ENCODE measurements at regions not wholly inside any gene's neighbourhood (a gene's known extent, or its start where the extent isn't known, plus 50 kb on each side); places are given as distances from the start of the nearest gene placed in this dataset.
"Not testable (repeated sequence)": the region's sequence is repeated elsewhere in the genome, so short reads cannot be mapped to it uniquely, and the experiment has no call there.

DNA sequence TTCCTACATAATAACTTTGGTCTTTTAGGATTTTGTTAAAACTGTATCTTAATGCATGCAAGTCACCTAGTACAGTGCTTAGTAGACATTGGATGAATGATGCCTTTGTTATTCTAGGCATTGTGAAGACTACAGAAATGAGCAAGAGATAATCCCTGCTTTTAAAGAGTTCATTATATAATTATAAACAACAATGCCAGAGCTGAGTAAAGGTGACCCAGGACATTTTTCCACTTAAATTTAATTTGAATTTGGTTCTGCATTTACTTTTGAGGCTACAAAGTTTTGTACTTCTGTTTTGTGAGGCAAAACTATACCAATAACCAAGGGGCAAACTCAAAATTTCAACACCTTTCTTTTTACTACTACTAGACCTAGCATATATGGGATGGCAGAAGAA, 182.0 kb upstream of the SESN3 start:
- ATAC-seq, result no peak
- DNase-seq (ENCODE audit: low spot score), result no peak

DNA sequence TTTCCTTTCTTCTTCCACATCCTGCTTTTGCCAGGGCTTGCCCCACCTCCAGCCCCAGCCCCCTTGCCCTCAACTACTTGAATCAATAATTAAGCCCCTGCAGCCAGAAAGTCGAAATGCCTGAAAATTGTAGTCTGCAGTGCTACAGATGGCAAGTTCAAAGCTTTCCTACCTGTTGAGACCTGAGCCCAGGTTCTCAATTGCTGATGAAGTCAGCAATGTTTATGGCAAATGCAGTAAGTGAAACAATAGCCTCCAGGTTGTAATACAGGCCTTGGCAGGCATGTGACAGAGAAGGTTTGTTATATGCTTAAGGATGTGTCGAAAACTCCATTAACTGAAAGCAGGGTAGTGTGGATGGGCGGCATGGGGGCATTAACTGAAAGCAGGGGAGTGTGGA, 181.1 kb upstream of the SESN3 start:
- DNase-seq (ENCODE audit: low spot score), result no peak
- ATAC-seq, result no peak

DNA sequence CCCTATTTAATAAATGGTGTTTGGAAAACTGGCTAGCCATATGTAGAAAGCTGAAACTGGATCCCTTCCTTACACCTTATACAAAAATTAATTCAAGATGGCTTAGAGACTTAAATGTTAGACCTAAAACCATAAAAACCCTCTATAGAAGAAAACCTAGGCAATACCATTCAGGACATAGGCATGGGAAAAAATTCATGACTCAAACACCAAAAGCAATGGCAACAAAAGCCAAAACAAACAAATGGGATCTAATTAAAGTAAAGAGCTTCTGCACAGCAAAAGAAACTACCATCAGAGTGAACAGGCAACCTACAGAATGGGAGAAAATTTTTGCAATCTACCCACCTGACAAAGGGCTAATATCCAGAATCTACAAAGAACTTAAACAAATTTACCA, 179.7 kb upstream of the SESN3 start:
- ATAC-seq, result not testable (repeated sequence)

DNA sequence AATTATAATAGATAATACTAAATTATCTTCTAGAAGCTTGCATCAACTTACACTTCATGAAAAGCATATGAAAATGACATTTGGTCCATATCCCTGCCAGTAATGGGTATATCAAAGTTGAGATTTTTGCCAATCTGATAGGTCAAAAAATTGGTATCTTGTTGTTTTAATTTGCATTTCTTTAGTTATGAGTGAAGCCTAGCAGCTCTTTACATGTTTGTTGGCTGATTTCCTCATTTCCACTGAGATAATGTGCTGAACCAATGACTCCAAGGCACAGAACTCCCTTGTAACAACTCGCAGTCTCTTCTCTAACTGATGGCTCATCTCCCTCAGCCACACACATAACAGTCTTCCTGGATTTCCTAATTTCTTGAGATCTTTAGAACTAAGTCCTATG, 175.3 kb upstream of the SESN3 start:
- DNase-seq (ENCODE audit: low spot score), result no peak
- no peak for ATAC-seq

More for the DNA sequence above, 179.7 kb upstream of the SESN3 start:
- DNase-seq (ENCODE audit: low spot score), result not testable (repeated sequence)

DNA sequence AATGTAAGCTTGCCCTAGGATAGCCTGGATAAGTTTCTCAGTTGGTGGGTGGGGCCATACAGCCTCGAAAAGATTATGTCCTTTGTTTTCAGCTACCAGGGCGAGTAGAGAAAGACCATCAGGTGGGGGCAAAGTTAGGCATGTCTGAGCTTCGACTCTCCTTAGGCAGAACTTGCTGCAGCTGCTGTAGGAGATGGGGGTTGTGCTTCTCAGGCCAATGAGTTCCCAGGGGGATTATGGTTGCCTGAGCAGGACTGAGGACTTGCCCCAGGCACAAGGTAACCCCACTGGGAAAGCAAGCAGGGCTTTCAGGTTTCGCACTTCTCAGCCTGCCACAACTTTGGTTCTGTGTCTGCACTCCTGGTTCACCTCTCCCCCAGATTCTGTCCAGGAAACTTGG, 173.4 kb upstream of the SESN3 start:
- DNase-seq (ENCODE audit: low spot score), result no peak
- ATAC-seq, result no peak

DNA sequence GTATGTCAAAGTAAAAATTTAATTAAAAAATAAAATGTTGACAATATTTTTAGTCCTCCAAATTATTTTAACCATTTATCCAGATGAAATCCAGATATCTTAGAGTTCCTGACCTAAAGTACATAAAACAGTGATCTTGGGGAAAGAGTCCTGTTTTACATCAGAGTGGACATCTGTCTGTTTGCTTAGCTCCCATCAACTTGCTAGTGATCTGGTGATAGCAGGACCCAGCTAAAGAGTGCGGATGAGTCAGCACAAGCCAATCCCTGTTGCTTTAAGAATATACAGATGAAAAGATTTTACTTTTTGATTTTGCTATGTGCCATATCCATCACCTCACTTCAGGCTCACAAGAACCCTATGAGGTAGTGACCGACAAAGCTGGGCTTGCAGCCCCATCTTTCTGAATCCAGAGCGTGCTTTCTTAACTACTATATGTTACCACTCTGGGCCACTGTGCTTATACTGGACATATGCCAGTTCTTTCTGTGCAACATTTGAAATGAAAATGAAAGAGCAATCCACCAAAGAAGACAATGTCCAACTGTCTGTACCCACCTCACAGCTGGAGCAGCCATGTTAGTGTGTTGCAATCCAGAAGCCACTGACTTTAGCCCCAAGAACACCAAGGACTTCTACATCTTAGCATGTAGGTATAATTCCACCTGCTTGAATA, 167.6 kb upstream of the SESN3 start:
- ATAC-seq (no peak), DNase-seq (ENCODE audit: low spot score) (no peak)

DNA sequence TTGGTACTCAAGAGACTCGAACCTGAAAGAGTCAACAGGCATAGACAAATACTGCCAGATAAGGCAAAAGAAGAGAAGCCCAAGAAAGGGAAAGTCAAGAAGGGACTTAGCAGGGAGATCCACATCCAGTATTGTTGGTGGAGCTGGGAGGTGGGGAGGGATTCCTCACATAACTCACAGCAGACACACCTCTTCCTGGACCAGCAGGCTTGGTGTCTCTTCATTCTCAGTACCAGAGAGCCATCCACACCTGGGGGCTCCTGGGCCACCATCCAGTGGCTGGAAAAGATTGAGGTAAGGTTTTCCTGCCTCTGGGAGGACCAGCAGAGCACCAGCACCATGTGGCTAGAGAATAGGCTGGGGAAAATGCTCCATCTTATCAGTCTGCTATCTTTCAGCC, 161.6 kb upstream of the SESN3 start:
- no peak for DNase-seq (ENCODE audit: low spot score)
- no peak for ATAC-seq

DNA sequence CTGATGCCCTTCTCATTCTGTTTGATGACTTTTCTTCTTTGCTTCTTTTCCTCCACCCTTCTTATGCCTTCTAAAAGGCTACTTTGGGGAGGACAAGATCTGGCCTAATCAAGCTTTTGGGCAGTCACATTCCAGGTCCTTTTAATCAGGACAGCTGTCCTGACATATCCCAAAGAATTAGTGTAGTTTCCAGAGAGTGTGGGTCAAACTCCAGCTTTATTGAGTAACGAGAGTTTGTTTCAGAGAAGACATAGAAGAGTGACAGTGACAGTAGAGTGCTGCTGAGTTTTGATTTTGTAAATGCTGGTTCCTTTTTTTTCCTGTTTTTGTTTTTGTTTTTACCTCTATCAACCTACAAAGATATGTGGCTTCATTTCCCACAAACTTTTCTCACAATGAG, 158.4 kb upstream of the SESN3 start:
- DNase-seq (ENCODE audit: low spot score) (no peak), ATAC-seq (peak; percentile 80)

DNA sequence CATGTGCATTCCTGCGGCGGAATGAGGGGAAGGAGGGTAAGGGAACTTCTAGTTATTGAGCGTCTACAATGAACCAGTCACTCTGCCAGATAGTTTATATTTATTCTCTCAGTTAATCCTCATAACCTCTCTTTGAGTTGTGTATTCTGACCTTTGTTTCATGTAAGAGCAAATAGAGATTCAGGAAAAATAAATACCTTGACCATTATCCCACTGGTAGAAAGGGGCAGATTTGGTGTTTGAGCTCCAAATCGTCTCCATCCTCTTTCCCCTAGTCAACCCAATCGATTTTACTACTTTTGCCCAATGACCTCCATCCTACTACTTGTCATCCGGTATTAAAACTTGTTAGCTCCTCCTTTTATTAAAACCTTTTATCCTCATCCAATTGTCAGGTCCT, 157.1 kb upstream of the SESN3 start:
- ATAC-seq, result peak; percentile 73

DNA sequence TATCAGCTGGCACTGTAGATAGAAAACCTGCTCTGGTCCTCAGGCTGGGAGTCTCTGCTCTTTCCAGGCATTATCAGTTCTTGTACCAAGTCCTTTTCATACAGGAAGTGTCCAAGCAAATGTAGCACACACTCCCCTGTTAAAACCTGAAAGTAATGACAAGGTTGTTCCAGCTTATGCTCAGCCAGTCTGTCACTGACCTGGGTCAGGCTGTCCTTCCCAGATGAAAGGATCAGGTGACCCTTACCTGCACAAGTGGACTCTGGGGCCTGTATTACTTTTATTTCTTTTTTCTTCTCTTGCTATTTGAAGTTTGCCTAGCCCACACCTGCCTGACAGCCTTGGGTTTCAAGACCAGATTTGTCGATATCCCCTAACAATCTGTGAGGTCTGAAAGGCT, 156.3 kb upstream of the SESN3 start:
- peak; percentile 64 for ATAC-seq

More for the DNA sequence above, 157.1 kb upstream of the SESN3 start:
- no peak for DNase-seq (ENCODE audit: low spot score)

DNA sequence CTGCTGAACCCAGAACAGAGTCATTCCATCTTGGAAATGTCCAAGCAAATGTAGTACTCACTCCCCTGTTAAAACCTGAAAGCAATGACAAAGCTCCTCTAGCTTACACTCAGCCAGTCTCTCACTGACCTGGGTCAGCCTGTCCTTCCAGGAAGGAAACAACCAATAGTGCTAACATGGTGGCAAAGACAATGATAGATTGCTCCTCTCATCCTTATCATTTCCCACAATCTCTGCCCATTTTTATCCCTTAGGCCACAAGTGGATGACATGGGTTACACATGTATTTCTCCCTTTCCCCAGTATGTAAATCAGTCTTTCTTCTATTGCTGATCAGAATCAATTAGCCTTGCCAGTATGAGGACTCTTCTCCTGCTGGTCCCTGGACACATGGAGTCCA, 154.6 kb upstream of the SESN3 start:
- ATAC-seq, result no peak
- no peak for DNase-seq (ENCODE audit: low spot score)

More for the DNA sequence above, 156.3 kb upstream of the SESN3 start:
- no peak for DNase-seq (ENCODE audit: low spot score)

DNA sequence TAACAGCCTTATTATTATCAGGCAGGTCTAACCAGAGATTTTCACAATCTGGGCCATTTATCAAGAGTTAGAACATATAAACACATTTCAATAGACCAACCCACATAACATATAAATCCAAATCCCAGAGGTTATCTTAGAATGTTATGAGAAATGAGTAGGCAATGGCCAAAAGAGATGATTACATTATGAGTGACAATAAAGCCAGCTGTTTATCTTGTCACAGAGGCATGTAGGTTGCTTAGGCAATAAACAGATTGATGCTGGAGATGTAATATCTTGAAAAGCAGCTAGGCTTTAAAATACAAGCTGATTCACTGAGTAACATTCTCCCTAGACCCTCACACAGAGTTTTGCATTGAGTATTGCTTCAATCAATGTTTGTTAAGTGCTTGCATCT, 148.5 kb upstream of the SESN3 start:
- DNase-seq (ENCODE audit: low spot score) (no peak), ATAC-seq (no peak)

DNA sequence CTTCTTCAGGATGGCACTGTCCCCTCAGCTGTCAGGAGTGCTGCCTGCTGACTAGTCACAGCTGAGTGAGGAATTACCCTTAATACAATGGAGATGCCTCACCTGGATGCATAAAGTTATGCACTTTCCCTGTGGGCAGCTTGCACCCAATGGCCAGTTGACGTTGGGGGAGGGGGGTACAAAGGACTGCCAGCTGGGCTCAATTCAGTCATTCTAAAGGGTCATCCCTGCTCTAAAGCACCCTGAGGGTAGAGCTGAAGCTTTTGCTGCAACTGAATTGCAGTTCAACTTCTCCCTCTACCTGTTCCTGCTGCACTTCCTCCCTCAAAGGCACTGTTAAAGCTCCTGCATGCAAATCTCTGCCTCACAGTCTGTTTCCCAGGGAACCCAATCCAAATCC, 147.8 kb upstream of the SESN3 start:
- ATAC-seq, result no peak
- DNase-seq (ENCODE audit: low spot score), result no peak

DNA sequence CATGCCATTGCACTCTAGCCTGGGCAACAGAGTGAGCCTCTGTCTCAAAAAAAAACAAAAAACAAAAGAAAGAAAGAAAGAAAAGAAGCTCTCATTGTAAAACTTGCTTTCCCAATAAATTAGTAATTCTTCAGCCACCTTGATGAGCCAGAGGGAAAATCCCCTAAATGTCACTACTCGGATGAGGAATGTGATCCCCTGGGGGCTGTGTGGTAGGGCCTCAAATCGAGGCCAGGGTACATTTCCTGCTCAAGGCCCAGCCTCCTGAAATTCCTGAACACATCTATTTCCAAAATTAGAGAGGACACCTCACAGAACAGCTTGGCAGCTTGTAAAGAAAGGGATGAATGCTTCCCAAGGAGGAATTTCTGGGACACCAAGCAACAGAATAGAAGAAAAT, 147.1 kb upstream of the SESN3 start:
- no peak for ATAC-seq
- no peak for DNase-seq (ENCODE audit: low spot score)

DNA sequence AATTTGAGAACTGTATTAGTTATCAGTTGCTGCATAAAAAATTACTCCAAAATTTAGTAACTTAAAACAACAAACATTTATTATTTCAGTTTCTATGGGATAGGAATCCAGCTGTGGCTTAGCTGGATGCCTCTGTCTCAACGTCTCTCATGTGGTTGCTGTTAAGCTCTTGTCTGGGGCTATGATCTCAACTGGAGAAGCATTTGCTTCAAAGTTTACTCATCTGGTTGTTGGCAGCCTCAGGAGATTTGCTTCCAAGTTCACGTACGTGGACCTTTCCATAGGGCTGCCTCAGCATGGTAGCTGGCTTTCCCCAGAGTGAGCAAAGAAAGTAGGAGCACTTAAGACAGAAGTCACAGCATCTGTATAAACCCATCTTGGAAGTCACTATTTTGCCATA, 144.9 kb upstream of the SESN3 start:
- no peak for DNase-seq (ENCODE audit: low spot score)
- peak; percentile 76 for ATAC-seq

DNA sequence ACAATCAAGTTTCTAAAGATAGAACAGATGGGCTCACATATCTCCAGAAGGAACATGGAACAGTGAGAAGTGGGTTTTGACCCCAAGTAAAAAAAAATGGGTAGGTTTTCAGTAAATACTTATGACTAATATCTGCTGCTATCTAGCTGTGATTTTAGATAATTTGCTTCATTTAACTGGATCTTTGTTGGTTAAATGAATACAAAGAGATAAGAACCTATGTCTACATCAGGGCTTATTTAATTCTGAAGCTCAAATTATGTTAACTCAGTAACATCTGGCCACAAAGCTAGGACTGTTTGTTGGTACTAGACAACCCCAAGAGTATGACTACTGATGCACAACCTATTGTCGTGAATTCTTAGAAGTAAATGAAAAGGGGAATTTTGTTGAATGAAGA, 144.4 kb upstream of the SESN3 start:
- DNase-seq (ENCODE audit: low spot score), result no peak
- ATAC-seq, result no peak

DNA sequence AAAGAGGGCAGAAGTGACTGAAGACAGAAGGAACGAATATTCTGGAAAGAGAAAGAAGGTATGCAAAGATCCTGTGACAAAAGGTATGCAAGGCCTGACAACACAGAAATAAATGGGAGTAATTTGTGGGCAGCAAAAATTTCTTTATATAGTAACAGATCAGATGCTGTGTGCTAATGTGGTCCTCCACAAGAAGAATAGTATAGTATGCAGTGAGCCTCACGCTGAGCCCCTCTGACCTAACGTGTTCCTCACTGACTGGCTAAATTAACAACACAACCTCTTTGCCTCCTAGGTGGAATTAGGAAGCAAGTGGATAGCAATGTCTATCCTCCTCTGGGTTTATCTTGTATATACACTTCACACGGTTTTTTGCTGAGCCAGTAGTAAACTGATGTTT, 143.1 kb upstream of the SESN3 start:
- no peak for ATAC-seq
- DNase-seq (ENCODE audit: low spot score), result no peak

DNA sequence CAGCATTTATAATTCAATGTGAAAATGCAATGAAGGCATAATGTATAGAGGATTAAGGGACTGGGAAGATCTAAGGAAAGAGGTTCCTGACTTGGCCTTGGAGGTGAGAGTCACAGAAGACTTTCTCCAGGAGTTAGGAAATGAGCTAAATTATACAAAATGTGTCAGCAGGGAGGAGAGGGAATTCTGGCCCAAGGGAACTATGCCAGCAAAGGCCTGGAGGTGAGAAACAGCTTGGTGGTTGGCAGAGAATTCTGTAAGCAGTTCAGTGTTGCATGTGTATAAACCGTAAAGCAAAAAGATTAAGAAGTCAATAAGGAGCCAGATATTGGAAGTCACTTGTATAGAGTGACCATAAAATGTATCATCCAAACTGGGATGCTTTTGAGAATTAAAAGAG, 142.2 kb upstream of the SESN3 start:
- ATAC-seq (no peak), DNase-seq (ENCODE audit: low spot score) (no peak)

DNA sequence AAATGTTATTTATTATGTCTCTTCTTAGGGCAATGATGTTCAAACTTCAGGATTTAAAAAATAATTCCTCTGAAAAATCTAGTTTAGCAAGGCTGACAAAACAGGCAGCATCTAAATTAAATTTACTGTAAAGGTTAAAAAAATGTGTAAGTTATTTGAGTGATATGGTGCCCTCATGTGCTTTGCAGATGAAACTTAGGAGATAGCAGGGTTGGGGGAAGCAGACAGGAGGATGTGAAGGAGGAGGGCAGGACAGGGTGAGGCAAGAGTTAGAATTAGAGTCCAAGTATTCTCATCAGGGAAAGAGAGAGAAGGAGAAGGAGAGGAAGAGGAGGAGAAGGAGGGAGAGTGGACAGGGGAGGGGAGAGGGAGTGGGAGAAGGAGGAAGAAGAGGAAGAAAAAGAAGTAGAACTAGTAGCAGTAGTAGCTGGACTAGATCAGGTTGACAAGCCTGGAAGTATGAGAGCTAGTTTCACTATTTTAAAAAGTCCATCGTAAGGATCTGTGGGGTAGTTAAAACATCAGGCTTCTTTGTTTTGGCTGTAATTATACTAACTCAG, 141.2 kb upstream of the SESN3 start:
- ATAC-seq (no peak), DNase-seq (ENCODE audit: low spot score) (no peak)

DNA sequence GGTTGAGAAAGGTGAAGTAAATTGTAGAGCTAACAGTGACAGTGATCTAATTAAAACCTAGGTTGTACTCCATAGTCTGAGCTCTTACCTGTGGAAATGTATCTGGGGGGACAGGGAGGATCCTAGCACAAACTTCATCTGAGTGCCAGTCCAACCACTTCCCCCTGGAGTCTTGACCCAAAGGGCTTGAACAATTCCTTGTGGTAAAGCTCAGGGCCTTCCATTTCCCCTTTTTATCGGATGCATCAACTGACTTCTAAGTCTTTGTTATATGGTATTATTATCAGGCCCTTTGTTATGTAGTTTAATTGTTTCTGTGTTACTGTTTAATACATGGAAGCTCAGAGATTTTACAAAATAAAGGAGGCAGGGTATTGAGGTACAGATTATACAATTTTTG, 140.2 kb upstream of the SESN3 start:
- ATAC-seq, result no peak

DNA sequence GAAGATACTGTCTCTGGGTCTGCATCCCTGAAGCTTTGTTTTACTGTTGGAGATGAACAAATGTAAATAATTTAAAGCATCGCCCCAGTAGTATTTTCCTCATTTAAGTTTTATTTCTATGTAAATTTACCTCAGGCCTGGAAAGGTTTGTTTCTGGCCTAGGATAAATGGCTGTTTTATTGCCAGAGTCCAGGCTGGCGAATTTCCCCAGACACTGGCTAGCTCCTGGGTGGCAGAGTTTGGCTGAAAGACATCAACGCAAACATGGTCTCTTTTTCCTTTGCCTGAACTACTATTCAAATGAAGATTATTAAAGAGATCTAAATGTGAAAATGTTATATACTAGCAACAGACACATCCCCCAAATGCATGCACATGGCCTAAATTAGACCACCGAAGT, 136.7 kb upstream of the SESN3 start:
- DNase-seq (ENCODE audit: low spot score) (no peak), ATAC-seq (peak; percentile 56)

More for the DNA sequence above, 140.2 kb upstream of the SESN3 start:
- no peak for DNase-seq (ENCODE audit: low spot score)

DNA sequence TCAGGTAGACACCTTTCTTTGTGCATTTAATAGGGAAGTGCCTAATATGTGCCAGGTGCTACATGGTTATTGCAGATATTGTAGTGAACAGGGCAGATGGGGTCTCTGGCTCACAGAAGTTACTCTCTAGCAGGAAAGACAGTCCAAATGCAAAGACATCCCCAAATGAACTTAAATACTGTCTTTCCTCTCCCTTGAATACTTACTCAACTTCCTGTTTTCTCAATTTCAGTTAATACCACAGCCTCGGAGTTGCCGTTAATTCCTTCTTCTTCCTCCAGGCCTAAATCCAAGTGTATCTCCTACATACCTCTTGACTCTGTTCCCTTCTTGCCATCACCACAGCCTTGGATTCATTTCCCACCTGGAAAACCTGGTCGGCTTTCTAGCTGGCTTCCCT, 134.3 kb upstream of the SESN3 start:
- ATAC-seq, result no peak
- DNase-seq (ENCODE audit: low spot score), result no peak

Measured in left lobe of liver (tissue), 2 donors.